BE2C (cell line): ENCODE measurements at regions not wholly inside any gene's neighbourhood (a gene's known extent, or its start where the extent isn't known, plus 50 kb on each side); places are given as distances from the start of the nearest gene placed in this dataset.

Source experiments
- DNase-seq: peaks from one replicate; pipeline ENCODE4 v3.0.0-alpha.2; 2020
- H3K27me3 ChIP-seq: fragments of 250-450 bp; sonication (Bioruptor Pico); 2 replicates; pipeline ENCODE4 v1.5.1; 2020; ENCODE audit warnings: mild to moderate bottlenecking
- H3K36me3 ChIP-seq: fragments of 250-450 bp; sonication (Bioruptor Pico); 2 replicates; pipeline ENCODE4 v1.5.1; 2020; ENCODE audit warnings: mild to moderate bottlenecking
- H3K4me1 ChIP-seq: fragments of 250-450 bp; sonication (Bioruptor Pico); 2 replicates; pipeline ENCODE4 v1.5.1; 2020
- H3K4me3 ChIP-seq: 2 replicates; pipeline ENCODE4 v1.5.1; 2011; ENCODE audit warnings: low read depth, low read length
- H3K9me3 ChIP-seq: fragments of 250-450 bp; sonication (Bioruptor Pico); 2 replicates; pipeline ENCODE4 v1.5.1; 2020
- TF ChIP-seq, protein P1 (sequence below): IDR thresholded peaks from 2 replicates; pipeline ENCODE4 v1.5.1; 2012; ENCODE audit warnings: mild to moderate bottlenecking, low read depth, low read length

DNA sequence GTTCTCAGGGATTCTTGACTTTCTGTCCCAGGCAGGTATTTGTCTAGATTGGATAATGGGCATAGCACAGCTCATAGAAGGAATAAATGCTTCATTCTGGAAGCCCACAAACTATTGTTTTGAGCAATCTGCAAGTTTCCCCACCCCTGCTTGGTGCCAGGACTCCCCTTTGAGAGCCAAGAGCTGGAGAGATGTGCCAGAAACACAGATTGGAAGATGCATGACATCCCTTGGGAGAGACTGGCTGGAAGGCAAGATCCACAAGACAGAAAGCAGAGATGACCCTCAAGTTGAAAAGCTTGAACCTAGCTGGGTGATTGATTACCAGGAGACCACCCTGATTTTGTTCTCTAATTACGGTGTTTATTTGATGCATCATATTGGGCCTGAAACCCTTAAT, 89.2 kb upstream of the E2F8 start:
- TF ChIP-seq, protein P1, sequence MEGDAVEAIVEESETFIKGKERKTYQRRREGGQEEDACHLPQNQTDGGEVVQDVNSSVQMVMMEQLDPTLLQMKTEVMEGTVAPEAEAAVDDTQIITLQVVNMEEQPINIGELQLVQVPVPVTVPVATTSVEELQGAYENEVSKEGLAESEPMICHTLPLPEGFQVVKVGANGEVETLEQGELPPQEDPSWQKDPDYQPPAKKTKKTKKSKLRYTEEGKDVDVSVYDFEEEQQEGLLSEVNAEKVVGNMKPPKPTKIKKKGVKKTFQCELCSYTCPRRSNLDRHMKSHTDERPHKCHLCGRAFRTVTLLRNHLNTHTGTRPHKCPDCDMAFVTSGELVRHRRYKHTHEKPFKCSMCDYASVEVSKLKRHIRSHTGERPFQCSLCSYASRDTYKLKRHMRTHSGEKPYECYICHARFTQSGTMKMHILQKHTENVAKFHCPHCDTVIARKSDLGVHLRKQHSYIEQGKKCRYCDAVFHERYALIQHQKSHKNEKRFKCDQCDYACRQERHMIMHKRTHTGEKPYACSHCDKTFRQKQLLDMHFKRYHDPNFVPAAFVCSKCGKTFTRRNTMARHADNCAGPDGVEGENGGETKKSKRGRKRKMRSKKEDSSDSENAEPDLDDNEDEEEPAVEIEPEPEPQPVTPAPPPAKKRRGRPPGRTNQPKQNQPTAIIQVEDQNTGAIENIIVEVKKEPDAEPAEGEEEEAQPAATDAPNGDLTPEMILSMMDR: no peak
- Histone ChIP-seq H3K36me3 (no peaks in the 10 kb centered on the region), H3K27me3 (no peaks in the 10 kb centered on the region), H3K4me1 (no peaks in the 10 kb centered on the region), H3K4me3 (no peak overlapping the region), H3K9me3 (no peaks in the 10 kb centered on the region)
- DNase-seq: no peak

DNA sequence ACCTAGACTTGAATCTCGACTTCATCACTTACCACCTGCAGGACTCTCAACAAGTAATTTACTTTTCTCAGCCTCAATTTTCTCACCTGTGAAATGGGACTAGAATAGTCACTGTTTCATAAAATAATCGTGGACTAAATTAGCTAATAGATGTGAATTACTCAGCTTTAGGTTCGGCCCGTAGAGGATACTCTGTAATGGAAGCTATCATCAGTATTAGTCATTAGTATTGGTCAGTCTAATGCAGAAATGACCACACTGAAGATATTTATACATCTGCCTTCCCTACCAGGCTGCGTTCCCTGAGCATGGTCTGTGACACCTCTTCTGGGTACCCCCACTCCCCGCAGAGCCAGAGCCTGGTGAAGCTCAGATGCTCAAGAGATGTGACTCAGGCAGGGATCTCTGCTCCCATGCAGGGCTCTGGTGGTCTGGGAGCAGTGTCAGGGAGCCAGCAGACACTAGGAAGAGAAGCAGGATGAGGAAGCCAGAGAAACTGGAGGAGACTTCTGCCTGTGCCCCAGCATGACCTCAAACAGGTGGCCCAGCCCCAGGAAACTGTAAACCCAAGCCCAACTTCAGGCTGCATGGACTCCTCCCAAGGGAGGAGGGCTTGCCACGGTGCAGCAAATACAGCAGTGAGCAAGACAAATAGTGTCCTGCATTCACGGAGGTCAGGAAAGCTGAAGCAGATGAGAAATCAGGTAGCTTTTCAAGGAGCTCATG, 88.0 kb upstream of the E2F8 start:
- TF ChIP-seq, protein P1: no peak
- DNase-seq: no peak
- Histone ChIP-seq H3K36me3 (no peaks in the 10 kb centered on the region), H3K27me3 (no peaks in the 10 kb centered on the region), H3K4me3 (no peak overlapping the region), H3K4me1 (no peaks in the 10 kb centered on the region), H3K9me3 (no peaks in the 10 kb centered on the region)

DNA sequence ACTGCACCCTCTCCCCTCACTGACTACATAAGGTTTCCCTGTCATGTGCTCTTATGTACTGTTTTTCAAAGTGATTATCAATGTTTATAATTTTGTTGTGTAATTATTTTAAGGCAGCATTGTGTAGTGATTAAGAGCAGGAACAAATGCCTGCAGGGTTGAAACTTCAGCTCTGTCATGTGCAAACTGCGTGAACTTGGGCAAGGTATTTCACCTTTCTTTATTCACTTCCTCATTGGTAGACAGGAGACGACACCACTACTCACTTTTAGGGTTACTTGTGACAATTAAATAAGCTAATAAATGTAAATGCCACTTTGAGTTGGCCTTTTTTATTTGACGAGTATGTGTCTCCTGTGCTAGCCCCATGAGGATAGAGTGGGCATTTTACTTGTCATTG, 86.5 kb upstream of the E2F8 start:
- H3K4me1 ChIP-seq: no peaks in the 10 kb centered on the region
- H3K36me3 ChIP-seq: no peaks in the 10 kb centered on the region
- no peak overlapping the region for H3K4me3 ChIP-seq
- no peaks in the 10 kb centered on the region for H3K27me3 ChIP-seq
- no peaks in the 10 kb centered on the region for H3K9me3 ChIP-seq
- DNase-seq: no peak
- TF ChIP-seq, protein P1: no peak

DNA sequence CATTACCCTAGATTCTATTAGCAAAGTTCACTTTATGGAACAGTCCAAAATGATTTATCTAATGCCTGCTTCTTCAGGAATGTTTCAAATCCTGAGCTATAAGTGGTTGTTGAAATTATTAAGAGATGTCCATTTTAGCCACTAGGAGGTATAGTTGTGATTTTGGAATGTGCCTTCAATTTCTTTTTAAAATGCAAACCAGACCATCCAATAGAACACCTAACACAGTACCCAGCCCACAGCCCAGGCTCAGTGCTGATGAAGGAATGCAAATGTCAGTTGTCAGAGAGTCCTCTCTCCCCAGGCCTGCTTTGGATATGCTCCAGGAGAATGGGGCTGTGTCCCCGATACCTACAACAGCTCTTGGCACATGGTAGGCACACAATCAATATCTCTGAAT, 85.8 kb upstream of the E2F8 start:
- TF ChIP-seq, protein P1: no peak
- DNase-seq: no peak
- H3K4me1 ChIP-seq: no peaks in the 10 kb centered on the region
- H3K27me3 ChIP-seq: no peaks in the 10 kb centered on the region
- H3K36me3 ChIP-seq: no peaks in the 10 kb centered on the region
- no peaks in the 10 kb centered on the region for H3K9me3 ChIP-seq
- no peak overlapping the region for H3K4me3 ChIP-seq

DNA sequence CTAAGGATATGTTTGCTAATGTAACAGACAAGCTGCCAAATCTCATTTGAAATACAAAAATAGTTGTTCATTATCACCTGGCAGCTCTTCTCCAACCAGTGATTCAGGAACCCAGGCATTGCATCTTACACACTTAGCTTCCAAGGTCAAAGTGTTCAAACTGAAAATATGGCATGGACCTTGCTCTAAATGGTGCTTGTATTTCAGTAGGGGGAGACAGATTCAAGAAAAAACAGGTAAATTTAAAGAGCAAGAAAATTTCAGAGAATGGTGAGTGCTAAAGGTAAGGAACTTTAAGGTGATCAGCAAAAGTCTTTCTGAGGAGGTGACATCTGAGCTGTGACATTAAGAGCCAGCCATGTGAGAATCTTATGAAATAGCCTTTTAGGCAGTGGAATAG, 82.8 kb upstream of the E2F8 start:
- TF ChIP-seq, protein P1: no peak
- H3K4me1 ChIP-seq: no peaks in the 10 kb centered on the region
- no peaks in the 10 kb centered on the region for H3K36me3 ChIP-seq
- DNase-seq: no peak
- H3K9me3 ChIP-seq: no peaks in the 10 kb centered on the region
- H3K27me3 ChIP-seq: no peaks in the 10 kb centered on the region
- no peak overlapping the region for H3K4me3 ChIP-seq

DNA sequence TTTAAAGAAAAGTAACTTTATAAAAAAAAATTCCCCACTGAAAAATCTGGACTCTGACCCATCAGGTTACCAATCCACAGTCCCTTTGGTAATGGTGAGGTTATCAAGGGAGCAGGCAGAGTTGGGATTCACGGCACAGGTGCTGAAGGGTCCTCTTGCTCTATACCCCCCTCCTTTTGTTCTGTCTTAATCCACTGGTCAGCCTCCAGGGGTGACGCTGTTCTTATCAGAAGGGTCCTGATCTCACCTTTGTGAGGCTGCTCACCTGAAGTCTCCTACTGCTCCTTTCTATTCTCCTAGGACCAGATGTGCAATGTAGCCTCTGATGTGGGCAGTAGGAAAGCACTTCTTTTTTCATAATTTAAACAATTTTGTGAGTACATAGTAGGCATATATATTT, 80.6 kb upstream of the E2F8 start:
- DNase-seq: no peak
- H3K4me1 ChIP-seq: no peaks in the 10 kb centered on the region
- H3K36me3 ChIP-seq: no peaks in the 10 kb centered on the region
- TF ChIP-seq, protein P1: no peak
- no peaks in the 10 kb centered on the region for H3K27me3 ChIP-seq
- no peaks in the 10 kb centered on the region for H3K9me3 ChIP-seq
- no peak overlapping the region for H3K4me3 ChIP-seq
